ENCODE measurements at regions not wholly inside any gene's neighbourhood (a gene's known extent, or its start where the extent isn't known, plus 50 kb on each side); places are given as distances from the start of the nearest gene placed in this dataset.

DNA sequence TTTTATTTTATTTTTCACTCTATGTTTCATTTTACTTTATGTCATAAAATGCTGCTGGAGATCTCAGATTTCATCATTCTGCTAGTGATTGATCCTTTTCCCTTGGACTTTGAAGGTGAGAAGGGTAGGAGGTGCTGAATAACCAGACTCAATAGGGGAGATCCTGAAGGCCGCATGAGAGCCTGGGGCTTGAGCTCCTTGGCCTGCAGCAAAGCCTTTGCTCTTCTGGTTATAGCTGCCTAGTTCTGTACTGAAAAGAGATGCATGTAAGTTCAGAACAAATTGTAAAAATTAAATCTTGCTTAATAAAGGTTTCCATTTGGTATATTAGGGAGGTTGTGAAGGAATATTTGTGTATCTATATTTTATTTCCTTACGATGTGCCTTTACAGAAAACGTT is 430.2 kb downstream of the QKI start:
- no peak for ATAC-seq
- H3K9me3 ChIP-seq, result peaks cover 6% of the 10 kb centered on the region
- intact Hi-C loops (cut with DNase I), result no loop called here

DNA sequence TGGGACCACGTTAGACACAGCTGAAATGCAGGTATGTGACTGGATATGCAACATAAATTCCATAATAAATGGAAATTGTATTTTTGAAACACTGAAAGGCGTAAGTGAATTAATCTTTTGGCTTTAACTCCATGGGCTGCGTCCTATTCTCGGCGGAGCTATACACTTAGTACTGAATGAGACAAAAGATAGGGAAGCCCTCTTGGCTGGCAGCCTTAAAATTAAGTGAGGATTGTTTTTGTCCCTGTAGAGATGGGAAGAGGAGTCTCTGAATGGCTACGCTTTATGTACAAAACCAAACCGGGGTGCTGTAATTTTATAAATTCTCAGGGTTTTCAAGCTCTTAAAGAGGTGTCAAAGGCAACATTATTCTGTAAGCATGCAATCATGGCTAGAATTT is 429.8 kb downstream of the QKI start:
- ATAC-seq (no peak), DNase-seq (no peak)
- Histone ChIP-seq H3K27me3 (no peaks in the 10 kb centered on the region), H3K9me3 (peaks cover 2% of the 10 kb centered on the region), H3K27ac (no peak overlapping the region), H3K4me3 (no peak overlapping the region), H3K36me3 (no peaks in the 10 kb centered on the region), H3K4me1 (no peaks in the 10 kb centered on the region)
- intact Hi-C loops (cut with DNase I), result no loop called here
- TF ChIP-seq, protein P1, sequence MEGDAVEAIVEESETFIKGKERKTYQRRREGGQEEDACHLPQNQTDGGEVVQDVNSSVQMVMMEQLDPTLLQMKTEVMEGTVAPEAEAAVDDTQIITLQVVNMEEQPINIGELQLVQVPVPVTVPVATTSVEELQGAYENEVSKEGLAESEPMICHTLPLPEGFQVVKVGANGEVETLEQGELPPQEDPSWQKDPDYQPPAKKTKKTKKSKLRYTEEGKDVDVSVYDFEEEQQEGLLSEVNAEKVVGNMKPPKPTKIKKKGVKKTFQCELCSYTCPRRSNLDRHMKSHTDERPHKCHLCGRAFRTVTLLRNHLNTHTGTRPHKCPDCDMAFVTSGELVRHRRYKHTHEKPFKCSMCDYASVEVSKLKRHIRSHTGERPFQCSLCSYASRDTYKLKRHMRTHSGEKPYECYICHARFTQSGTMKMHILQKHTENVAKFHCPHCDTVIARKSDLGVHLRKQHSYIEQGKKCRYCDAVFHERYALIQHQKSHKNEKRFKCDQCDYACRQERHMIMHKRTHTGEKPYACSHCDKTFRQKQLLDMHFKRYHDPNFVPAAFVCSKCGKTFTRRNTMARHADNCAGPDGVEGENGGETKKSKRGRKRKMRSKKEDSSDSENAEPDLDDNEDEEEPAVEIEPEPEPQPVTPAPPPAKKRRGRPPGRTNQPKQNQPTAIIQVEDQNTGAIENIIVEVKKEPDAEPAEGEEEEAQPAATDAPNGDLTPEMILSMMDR (IDR thresholded peaks at IDR 0.05), result no peak

More for the DNA sequence above, 430.2 kb downstream of the QKI start:
- Histone ChIP-seq H3K27me3 (no peaks in the 10 kb centered on the region), H3K4me1 (no peaks in the 10 kb centered on the region), H3K27ac (no peak overlapping the region), H3K4me3 (no peak overlapping the region), H3K36me3 (no peaks in the 10 kb centered on the region)
- TF ChIP-seq, protein P1 (IDR thresholded peaks at IDR 0.05), result no peak
- DNase-seq, result no peak

DNA sequence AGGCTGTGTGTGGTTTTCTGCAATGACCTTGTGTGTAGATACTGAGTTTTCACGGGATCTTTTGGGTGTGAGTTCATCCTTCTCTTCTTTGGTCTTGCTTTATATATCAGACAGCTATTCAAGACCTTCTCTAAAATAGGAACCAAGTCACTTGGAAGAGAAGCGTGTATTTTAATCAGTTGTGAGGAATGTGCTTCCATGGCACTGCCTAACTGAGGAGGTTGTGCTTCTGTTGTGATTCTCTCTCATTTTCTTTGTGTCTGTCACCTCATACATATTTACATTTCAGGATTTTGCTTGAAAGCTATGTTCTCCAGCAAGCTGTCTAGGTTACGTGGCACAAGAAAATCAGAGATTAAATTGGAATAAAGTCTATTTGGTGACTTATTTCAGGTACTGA is 428.7 kb downstream of the QKI start:
- DNase-seq (no peak), ATAC-seq (no peak)
- Histone ChIP-seq H3K36me3 (no peaks in the 10 kb centered on the region), H3K27me3 (no peaks in the 10 kb centered on the region), H3K9me3 (no peaks in the 10 kb centered on the region), H3K4me3 (no peak overlapping the region), H3K27ac (no peak overlapping the region), H3K4me1 (no peaks in the 10 kb centered on the region)
- intact Hi-C loops (cut with DNase I), result no loop called here
- TF ChIP-seq, protein P1 (IDR thresholded peaks at IDR 0.05), result no peak

DNA sequence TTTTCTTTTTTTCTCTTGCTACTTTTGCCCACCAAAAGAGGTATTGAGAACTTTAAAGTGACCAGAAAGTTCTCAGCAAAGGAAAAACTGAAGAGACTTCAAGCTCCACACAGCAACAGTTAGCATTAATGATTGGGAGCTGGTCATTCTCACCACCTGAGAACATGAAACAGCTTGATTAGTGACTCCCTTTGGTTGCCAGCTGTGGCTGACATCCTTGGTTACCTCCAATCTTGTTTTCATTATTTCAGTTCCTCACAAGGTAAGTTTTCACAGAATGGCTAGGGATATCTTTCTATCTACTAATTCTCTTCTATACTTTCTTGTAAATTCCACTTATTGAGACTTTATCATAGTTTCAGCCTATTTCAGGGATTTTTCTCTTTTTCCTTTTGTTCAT is 427.9 kb downstream of the QKI start:
- no peak for DNase-seq
- no peak overlapping the region for H3K27ac ChIP-seq
- no peaks in the 10 kb centered on the region for H3K9me3 ChIP-seq
- H3K27me3 ChIP-seq, result no peaks in the 10 kb centered on the region
- intact Hi-C loops (cut with DNase I), result no loop called here
- TF ChIP-seq, protein P1 (IDR thresholded peaks at IDR 0.05), result no peak
- H3K36me3 ChIP-seq, result no peaks in the 10 kb centered on the region
- H3K4me1 ChIP-seq, result no peaks in the 10 kb centered on the region
- ATAC-seq, result no peak
- H3K4me3 ChIP-seq, result no peak overlapping the region

DNA sequence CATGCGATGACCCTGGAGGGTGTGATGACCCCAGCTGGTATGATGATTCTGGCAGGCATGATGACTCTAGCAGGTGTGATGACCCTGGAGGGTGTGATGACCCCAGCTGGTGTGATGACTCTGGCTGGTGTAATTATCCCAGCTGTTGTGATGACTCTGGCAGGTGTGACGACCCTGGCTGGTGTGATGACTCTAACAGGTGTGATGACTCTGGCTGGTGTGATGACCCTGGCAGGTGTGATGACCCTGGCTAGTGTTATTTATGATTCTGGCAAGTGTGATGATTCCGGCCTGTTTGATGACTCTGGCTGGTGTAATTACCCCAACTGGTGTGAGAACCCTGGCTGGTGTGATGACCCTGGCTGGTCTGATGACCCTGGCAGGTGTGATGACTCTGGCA is 427.2 kb downstream of the QKI start:
- H3K4me1 ChIP-seq, result no peaks in the 10 kb centered on the region
- no peaks in the 10 kb centered on the region for H3K27me3 ChIP-seq
- no peak overlapping the region for H3K27ac ChIP-seq
- intact Hi-C loops (cut with DNase I), result no loop called here
- no peaks in the 10 kb centered on the region for H3K36me3 ChIP-seq
- ATAC-seq, result peak; percentile 23
- TF ChIP-seq, protein P1 (IDR thresholded peaks at IDR 0.05), result no peak
- H3K4me3 ChIP-seq, result no peak overlapping the region
- H3K9me3 ChIP-seq, result no peaks in the 10 kb centered on the region
- DNase-seq, result no peak

DNA sequence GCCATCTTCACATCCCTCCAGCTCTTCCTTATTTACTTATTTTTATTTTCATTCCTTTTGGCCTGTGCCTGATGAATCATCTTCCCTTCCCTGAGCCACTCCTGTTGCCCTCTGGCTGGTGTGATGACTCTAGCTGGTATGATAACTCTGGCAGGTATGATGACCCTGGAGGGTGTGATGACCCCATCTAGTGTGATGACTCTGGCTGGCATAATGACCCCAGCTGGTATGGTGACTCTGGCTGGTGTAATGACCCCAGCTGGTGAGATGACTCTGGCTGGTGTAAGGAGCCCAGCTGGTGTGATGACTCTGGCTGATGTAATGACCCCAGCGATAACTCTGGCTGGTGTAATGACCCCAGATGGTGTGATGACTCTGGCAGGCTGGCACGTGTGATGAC is 426.8 kb downstream of the QKI start:
- no peak for ATAC-seq
- intact Hi-C loops (cut with DNase I), result no loop called here
- Histone ChIP-seq H3K27me3 (no peaks in the 10 kb centered on the region), H3K27ac (no peak overlapping the region), H3K9me3 (no peaks in the 10 kb centered on the region), H3K36me3 (no peaks in the 10 kb centered on the region), H3K4me3 (no peak overlapping the region), H3K4me1 (no peaks in the 10 kb centered on the region)
- TF ChIP-seq, protein P1 (IDR thresholded peaks at IDR 0.05), result no peak
- no peak for DNase-seq
